GM18502 (cell line): ENCODE measurements at regions not wholly inside any gene's neighbourhood (a gene's known extent, or its start where the extent isn't known, plus 50 kb on each side); places are given as distances from the start of the nearest gene placed in this dataset.
"Not testable (repeated sequence)": the region's sequence is repeated elsewhere in the genome, so short reads cannot be mapped to it uniquely, and the experiment has no call there.

Experiments
- ATAC-seq: cut with Tn5 transposase; IDR thresholded peaks from one replicate; pipeline ENCODE4 v1.9.1; 2021; ENCODE audit warnings: mild to moderate bottlenecking; ENCODE audit not compliant: unreplicated experiment, poor library complexity

- ATAC-seq, result no peak
Measured at GRCh38 chr1:244314921-244315559, 136.7 kb downstream of the ADSS2 start.

GRCh38 chr1:244315996-244316395 is 135.7 kb downstream of the ADSS2 start:
- no peak for ATAC-seq

- ATAC-seq, result no peak
Measured at GRCh38 chr1:244316407-244316806, 135.3 kb downstream of the ADSS2 start.

- ATAC-seq, result no peak
Measured at GRCh38 chr1:244316986-244317655, 134.6 kb downstream of the ADSS2 start.

- no peak for ATAC-seq
Measured at GRCh38 chr1:244318078-244318477, 133.6 kb downstream of the ADSS2 start.

- ATAC-seq, result peak; percentile 26
Measured at GRCh38 chr1:244318512-244318911, 133.2 kb downstream of the ADSS2 start.

GRCh38 chr1:244319283-244320132 is 132.2 kb downstream of the ADSS2 start:
- ATAC-seq, result peak; percentile 85

GRCh38 chr1:244322181-244322580 is 129.5 kb downstream of the ADSS2 start:
- no peak for ATAC-seq

- no peak for ATAC-seq
Measured at GRCh38 chr1:244322791-244323521, 128.8 kb downstream of the ADSS2 start.

- no peak for ATAC-seq
Measured at GRCh38 chr1:244324176-244324883, 127.4 kb downstream of the ADSS2 start.

- ATAC-seq, result peak; percentile 85
Measured at GRCh38 chr1:244325056-244325758, 126.5 kb downstream of the ADSS2 start.

- no peak for ATAC-seq
Measured at GRCh38 chr1:244326757-244327156, 125.0 kb downstream of the ADSS2 start.

- ATAC-seq, result no peak
Measured at GRCh38 chr1:244327533-244327932, 124.2 kb downstream of the ADSS2 start.

GRCh38 chr1:244328476-244328875 is 123.2 kb downstream of the ADSS2 start:
- no peak for ATAC-seq

GRCh38 chr1:244329591-244330317 is 122.0 kb downstream of the ADSS2 start:
- no peak for ATAC-seq

GRCh38 chr1:244330318-244330625 is 121.4 kb downstream of the ADSS2 start:
- no peak for ATAC-seq

- ATAC-seq, result not testable (repeated sequence)
Measured at GRCh38 chr1:244332761-244333160, 118.9 kb downstream of the ADSS2 start.

GRCh38 chr1:244334315-244334714 is 117.4 kb downstream of the ADSS2 start:
- ATAC-seq, result not testable (repeated sequence)

- ATAC-seq, result not testable (repeated sequence)
Measured at GRCh38 chr1:244334842-244335241, 116.9 kb downstream of the ADSS2 start.
